RWPE1 (cell line): ENCODE measurements at regions not wholly inside any gene's neighbourhood (a gene's known extent, or its start where the extent isn't known, plus 50 kb on each side); places are given as distances from the start of the nearest gene placed in this dataset.
"Not testable (repeated sequence)": the region's sequence is repeated elsewhere in the genome, so short reads cannot be mapped to it uniquely, and the experiment has no call there.

ENCODE experiments used
- CTCF ChIA-PET: fragments of 350-600 bp; sonication (Branson Sonifier 250); formaldehyde crosslinking; extraction: SDS; loops from one replicate; lab custom pipeline; 2021; lab: Yijun Ruan, JAX
- POLR2A ChIA-PET: fragments of 400-600 bp; formaldehyde crosslinking; extraction: SDS; loops from one replicate; lab custom pipeline; 2020; ENCODE audit warnings: antibody characterized with exemption; ENCODE audit not compliant: low non-redundant PET; lab: Yijun Ruan, JAX
- DNase-seq: peaks from one replicate; pipeline ENCODE4 v3.0.0; 2012; ENCODE audit warnings: low spot score
- H3K27ac ChIP-seq: fragments of 450-650 bp; 2 replicates; pipeline ENCODE4 v1.5.1; 2017
- CTCF ChIP-seq: fragments of 450-650 bp; conservative IDR thresholded peaks from 2 replicates; pipeline ENCODE4 v1.5.1; 2017; ENCODE audit warnings: low read depth, mild to moderate bottlenecking

DNA sequence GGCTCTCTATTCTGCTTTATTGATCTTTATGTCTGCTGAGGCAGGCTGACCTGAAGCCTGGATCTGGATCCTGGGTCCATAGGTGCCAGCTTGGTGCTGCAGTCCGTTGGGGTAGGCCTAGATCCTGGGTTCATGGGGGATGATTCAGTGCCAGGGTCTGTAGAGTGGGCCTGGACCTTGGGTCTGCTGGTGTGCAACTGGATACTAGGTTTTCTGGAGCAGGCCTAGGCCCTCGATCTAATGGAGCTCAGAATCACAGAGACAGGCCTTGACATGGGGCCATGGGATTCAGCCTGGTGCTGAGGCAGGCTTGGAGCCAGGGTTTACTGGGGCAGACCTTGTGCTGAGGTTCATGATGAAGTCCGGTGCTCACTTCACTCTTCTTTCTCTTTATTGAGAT is 358.6 kb downstream of the TEX13C start:
- TF ChIP-seq CTCF: no peak
- no peak for DNase-seq
- ChIA-PET CTCF (no interaction called here), POLR2A (no interaction called here)
- no peak overlapping the region for H3K27ac ChIP-seq

DNA sequence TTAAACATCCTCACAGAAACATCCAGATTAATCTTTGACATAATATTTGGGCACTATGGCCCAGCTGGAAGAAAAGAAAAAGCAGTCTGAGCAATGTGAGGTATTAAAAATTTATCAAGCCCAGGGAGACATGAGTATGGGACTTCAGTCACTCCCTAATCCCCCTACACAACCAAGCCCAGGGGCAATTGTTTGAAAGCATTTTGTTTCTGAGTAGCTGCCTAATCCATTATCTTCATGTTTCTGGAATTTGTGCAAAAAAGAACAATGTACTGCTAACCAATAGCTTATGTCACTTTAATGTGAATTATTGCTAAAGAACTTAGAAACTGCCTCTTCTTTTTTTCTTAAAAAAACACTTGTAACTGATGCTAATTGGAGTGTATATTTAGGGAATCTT is 360.7 kb downstream of the TEX13C start:
- H3K27ac ChIP-seq: no peak overlapping the region
- CTCF ChIA-PET: no interaction called here
- no peak for TF ChIP-seq CTCF
- POLR2A ChIA-PET: no interaction called here
- DNase-seq: no peak

DNA sequence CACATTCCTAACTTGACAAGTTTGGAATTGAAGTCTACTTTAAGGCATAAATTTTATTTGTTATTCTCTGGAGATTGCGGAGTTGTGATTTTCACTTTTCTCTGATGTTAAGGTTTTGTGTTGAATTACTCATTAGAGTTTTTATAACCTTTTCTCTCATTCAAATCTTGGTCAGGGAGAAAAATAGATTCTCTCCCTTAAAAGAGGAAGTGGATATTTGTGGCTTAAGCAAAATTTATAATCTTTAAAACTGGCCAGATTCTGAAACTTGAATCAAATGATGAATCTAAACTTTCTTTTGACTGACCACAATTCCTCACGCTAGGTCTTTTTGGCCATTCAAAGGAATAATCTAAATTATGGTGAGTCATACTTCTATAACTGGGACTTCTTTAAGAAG is 361.4 kb downstream of the TEX13C start:
- H3K27ac ChIP-seq: no peak overlapping the region
- no peak for TF ChIP-seq CTCF
- DNase-seq: no peak
- POLR2A ChIA-PET: no interaction called here
- CTCF ChIA-PET: no interaction called here

DNA sequence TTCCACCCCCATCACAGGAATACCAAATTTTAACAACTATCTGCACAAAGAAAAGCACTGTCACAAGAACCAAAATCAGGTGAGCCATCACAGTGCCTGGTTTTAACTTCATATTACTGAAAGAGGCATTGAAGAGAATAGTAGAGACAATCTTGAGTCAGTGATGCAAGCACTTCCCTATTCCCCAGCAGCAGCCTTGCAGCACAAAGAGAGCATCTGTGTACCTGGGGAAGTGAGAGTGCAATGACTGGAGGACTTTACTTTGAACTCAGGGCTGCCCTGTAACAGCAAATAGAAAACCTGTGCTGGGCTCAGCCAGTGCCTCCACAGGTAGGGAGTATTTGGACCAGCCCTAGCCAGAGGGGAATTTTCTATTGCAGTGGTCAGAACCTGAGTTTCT is 361.8 kb downstream of the TEX13C start:
- no peak for TF ChIP-seq CTCF
- H3K27ac ChIP-seq: no peak overlapping the region
- CTCF ChIA-PET: no interaction called here
- POLR2A ChIA-PET: no interaction called here
- DNase-seq: no peak

- CTCF ChIA-PET, DNase-seq, H3K27ac ChIP-seq, POLR2A ChIA-PET: not testable (repeated sequence)
Measured at GRCh38 chrX:125690522-125690921, 370.9 kb downstream of the TEX13C start.

GRCh38 chrX:125694171-125694570 is 374.5 kb downstream of the TEX13C start:
- H3K27ac ChIP-seq: no peak overlapping the region
- ChIA-PET CTCF (no interaction called here), POLR2A (no interaction called here)
- TF ChIP-seq CTCF: no peak
- no peak for DNase-seq

GRCh38 chrX:125709074-125709473 is 389.4 kb downstream of the TEX13C start:
- no peak for DNase-seq
- no peak overlapping the region for H3K27ac ChIP-seq
- POLR2A ChIA-PET: no interaction called here
- no peak for TF ChIP-seq CTCF
- CTCF ChIA-PET: no interaction called here
